Neutrophil (primary cell): ENCODE measurements at regions not wholly inside any gene's neighbourhood (a gene's known extent, or its start where the extent isn't known, plus 50 kb on each side); places are given as distances from the start of the nearest gene placed in this dataset.

Source experiments
- H3K27ac ChIP-seq: fragments of 200-600 bp; sonication (generic); 2 replicates; pipeline ENCODE4 v1.5.1; 2016; ENCODE audit warnings: mild to moderate bottlenecking, moderate library complexity
- H3K27me3 ChIP-seq: fragments of 200-600 bp; sonication (generic); 2 replicates; pipeline ENCODE4 v1.6.0; 2016; ENCODE audit warnings: mild to moderate bottlenecking
- H3K36me3 ChIP-seq: fragments of 200-600 bp; sonication (generic); 2 replicates; pipeline ENCODE4 v1.5.1; 2017
- H3K4me1 ChIP-seq, 2 experiments: fragments of 200-600 bp in 1 of 2; sonication (generic) in 1 of 2; 1 replicate in 1 of 2; 2 replicates in 1 of 2; pipeline versions ENCODE4 v1.5.1 to v1.6.1; 2013 to 2016; ENCODE audit warnings: low read depth in 1 of 2, low read length in 1 of 2, mild to moderate bottlenecking in 1 of 2, moderate library complexity in 1 of 2; ENCODE audit not compliant: control insufficient read depth in 1 of 2, insufficient read depth in 1 of 2
- H3K4me3 ChIP-seq, 2 experiments: fragments of 200-600 bp in 1 of 2; sonication (generic) in 1 of 2; 1 replicate in 1 of 2; 2 replicates in 1 of 2; pipeline ENCODE4 v1.5.1; 2013 to 2016; ENCODE audit warnings: low read depth in 1 of 2, low read length in 1 of 2, mild to moderate bottlenecking in 1 of 2, moderate library complexity in 1 of 2
- H3K9me3 ChIP-seq: fragments of 200-600 bp; sonication (generic); 2 replicates; pipeline ENCODE4 v1.5.1; 2016
- CTCF ChIP-seq: fragments of 200-600 bp; sonication (generic); IDR thresholded peaks from 2 replicates; pipeline ENCODE4 v1.5.1; 2016; ENCODE audit warnings: antibody characterized with exemption

GRCh38 chr13:54175466-54175865 lies 1146.9 kb downstream of the OLFM4 start:
- Histone ChIP-seq H3K4me3 (no peak overlapping the region), H3K27me3 (no peaks in the 10 kb centered on the region), H3K4me1 (no peaks in the 10 kb centered on the region), H3K27ac (no peak overlapping the region), H3K9me3 (no peaks in the 10 kb centered on the region), H3K36me3 (no peaks in the 10 kb centered on the region)
- TF ChIP-seq CTCF = no peak

- no peaks in the 10 kb centered on the region for H3K36me3 ChIP-seq
- no peaks in the 10 kb centered on the region for H3K4me1 ChIP-seq
- no peak overlapping the region for H3K4me3 ChIP-seq
- TF ChIP-seq CTCF = no peak
- no peaks in the 10 kb centered on the region for H3K9me3 ChIP-seq
- no peaks in the 10 kb centered on the region for H3K27me3 ChIP-seq
- no peak overlapping the region for H3K27ac ChIP-seq
Observed at GRCh38 chr13:54177466-54177865, 1148.9 kb downstream of the OLFM4 start.

- Histone ChIP-seq H3K9me3 (no peaks in the 10 kb centered on the region), H3K27me3 (no peaks in the 10 kb centered on the region), H3K36me3 (no peaks in the 10 kb centered on the region), H3K27ac (no peak overlapping the region), H3K4me1 (no peaks in the 10 kb centered on the region), H3K4me3 (no peak overlapping the region)
- TF ChIP-seq CTCF = no peak
Observed at GRCh38 chr13:54183166-54183565, 1154.6 kb downstream of the OLFM4 start.

GRCh38 chr13:54183728-54184127 lies 1155.1 kb downstream of the OLFM4 start:
- no peaks in the 10 kb centered on the region for H3K36me3 ChIP-seq
- no peaks in the 10 kb centered on the region for H3K4me1 ChIP-seq
- H3K27ac ChIP-seq = no peak overlapping the region
- no peak overlapping the region for H3K4me3 ChIP-seq
- TF ChIP-seq CTCF = no peak
- no peaks in the 10 kb centered on the region for H3K9me3 ChIP-seq
- H3K27me3 ChIP-seq = no peaks in the 10 kb centered on the region

- no peaks in the 10 kb centered on the region for H3K4me1 ChIP-seq
- no peaks in the 10 kb centered on the region for H3K36me3 ChIP-seq
- no peaks in the 10 kb centered on the region for H3K27me3 ChIP-seq
- no peak for TF ChIP-seq CTCF
- H3K27ac ChIP-seq = no peak overlapping the region
- H3K9me3 ChIP-seq = no peaks in the 10 kb centered on the region
- H3K4me3 ChIP-seq = no peak overlapping the region
Observed at GRCh38 chr13:54184576-54184975, 1156.0 kb downstream of the OLFM4 start.

- H3K9me3 ChIP-seq = no peaks in the 10 kb centered on the region
- no peaks in the 10 kb centered on the region for H3K36me3 ChIP-seq
- H3K27me3 ChIP-seq = no peaks in the 10 kb centered on the region
- H3K4me3 ChIP-seq = no peak overlapping the region
- no peaks in the 10 kb centered on the region for H3K4me1 ChIP-seq
- no peak for TF ChIP-seq CTCF
- no peak overlapping the region for H3K27ac ChIP-seq
Observed at GRCh38 chr13:54185101-54185500, 1156.5 kb downstream of the OLFM4 start.
